ENCODE measurements at regions not wholly inside any gene's neighbourhood (a gene's known extent, or its start where the extent isn't known, plus 50 kb on each side); places are given as distances from the start of the nearest gene placed in this dataset.
"Not testable (repeated sequence)": the region's sequence is repeated elsewhere in the genome, so short reads cannot be mapped to it uniquely, and the experiment has no call there.

DNA sequence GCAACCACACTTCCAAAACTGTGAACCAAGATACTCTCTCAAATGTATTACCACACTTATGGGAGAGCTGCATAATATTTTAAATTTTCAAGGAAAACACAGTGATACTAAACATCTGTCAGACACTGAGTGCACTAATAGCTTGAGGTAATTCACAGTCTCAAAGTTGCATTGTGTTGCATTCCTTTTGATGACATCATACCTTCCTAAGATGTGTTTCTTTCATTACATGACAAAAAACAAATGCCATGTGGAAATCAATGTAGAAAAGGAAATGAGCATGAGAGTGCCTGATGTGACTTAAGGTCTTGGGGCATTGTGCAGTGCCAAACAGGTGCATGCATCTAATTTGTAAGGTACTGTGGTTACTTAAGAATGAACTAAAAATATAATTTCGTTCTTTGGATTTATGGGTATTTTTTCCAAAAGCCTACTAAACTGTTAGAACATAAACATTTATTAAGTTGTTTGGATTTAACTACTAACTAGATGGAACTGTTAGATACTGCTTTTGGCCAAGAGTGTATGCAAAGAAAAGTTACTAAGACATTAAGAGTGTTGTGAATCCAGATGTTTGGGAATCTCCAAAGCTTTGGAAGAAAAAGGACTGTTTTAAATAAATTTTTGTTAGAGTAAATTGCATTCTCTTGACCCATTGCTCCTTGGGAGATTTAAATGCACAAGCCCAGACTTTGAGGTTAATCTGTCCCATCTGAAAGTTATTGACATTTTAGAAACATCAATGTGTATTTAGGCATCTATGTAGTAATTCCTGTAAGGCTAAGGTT lies 496.2 kb upstream of the SEMA3D start:
- H3K4me3 ChIP-seq (ENCODE audit: low read depth, low read length) = no peak overlapping the region
- H3K27me3 ChIP-seq (ENCODE audit: control insufficient read depth, insufficient read depth, low read length) = no peaks in the 10 kb centered on the region
- Mint-ChIP-seq H3K9me3 (peaks cover 0 to 23% (median 9%) of the 10 kb centered on the region in 7 donors), H3K4me1 (no peaks in the 10 kb centered on the region), H3K4me3 (no peak overlapping the region), H3K27ac (no peak overlapping the region), H3K36me3 (no peaks in the 10 kb centered on the region), H3K27me3 (no peaks in the 10 kb centered on the region)
- no peaks in the 10 kb centered on the region for H3K4me1 ChIP-seq (ENCODE audit: control insufficient read depth, insufficient read depth, low read length, poor library complexity, severe bottlenecking)
- DNase-seq (no peak), ATAC-seq (ENCODE audit: low read depth in 2 of 2) (no peak)
- H3K27ac ChIP-seq (ENCODE audit: insufficient read depth, low read length, poor library complexity, severe bottlenecking) = no peak overlapping the region
- peaks cover 2 to 25% of the 10 kb centered on the region in 2 experiments for H3K9me3 ChIP-seq (ENCODE audit: control insufficient read depth in 2 of 2, low read length in 2 of 2)
- no peaks in the 10 kb centered on the region for H3K36me3 ChIP-seq (ENCODE audit: control insufficient read depth, insufficient read depth, low read length)

DNA sequence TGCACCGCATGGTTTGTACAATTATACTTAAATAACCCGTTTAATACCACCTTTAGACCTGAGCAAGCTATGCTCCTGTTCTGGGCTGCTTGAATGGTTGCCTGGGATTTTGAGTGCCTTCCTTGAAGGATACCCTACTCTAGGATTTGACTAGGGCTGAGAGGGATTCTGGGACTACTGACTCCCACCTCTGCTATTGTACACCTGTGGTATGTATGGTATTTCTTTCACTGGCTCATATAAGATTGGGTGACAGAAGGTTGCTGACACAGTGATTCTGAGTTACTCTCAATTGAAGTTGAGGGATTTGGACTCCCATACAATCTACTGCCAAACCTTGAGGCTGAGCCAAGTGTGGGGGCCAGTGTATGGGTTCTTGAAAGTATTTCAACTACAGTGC lies 494.4 kb upstream of the SEMA3D start:
- Mint-ChIP-seq H3K4me3 (no peak overlapping the region), H3K27me3 (no peaks in the 10 kb centered on the region), H3K4me1 (no peaks in the 10 kb centered on the region), H3K27ac (no peak overlapping the region), H3K9me3 (peaks cover 0 to 19% (median 12%) of the 10 kb centered on the region in 7 donors), H3K36me3 (no peaks in the 10 kb centered on the region)
- Histone ChIP-seq H3K27ac (ENCODE audit: insufficient read depth, low read length, poor library complexity, severe bottlenecking) (no peak overlapping the region), H3K4me3 (ENCODE audit: low read depth, low read length) (no peak overlapping the region), H3K9me3 (ENCODE audit: control insufficient read depth in 2 of 2, low read length in 2 of 2) (peaks cover 2 to 18% of the 10 kb centered on the region in 2 experiments), H3K36me3 (ENCODE audit: control insufficient read depth, insufficient read depth, low read length) (no peaks in the 10 kb centered on the region), H3K27me3 (ENCODE audit: control insufficient read depth, insufficient read depth, low read length) (no peaks in the 10 kb centered on the region), H3K4me1 (ENCODE audit: control insufficient read depth, insufficient read depth, low read length, poor library complexity, severe bottlenecking) (no peaks in the 10 kb centered on the region)
- ATAC-seq (ENCODE audit: low read depth in 2 of 2) (no peak), DNase-seq (no peak)

GRCh38 chr7:85675093-85675492 lies 488.2 kb upstream of the SEMA3D start:
- H3K27ac Mint-ChIP-seq; H3K27ac ChIP-seq (ENCODE audit: insufficient read depth, low read length, poor library complexity, severe bottlenecking); H3K4me1 Mint-ChIP-seq; H3K4me3 ChIP-seq (ENCODE audit: low read depth, low read length); H3K4me1 ChIP-seq (ENCODE audit: control insufficient read depth, insufficient read depth, low read length, poor library complexity, severe bottlenecking); DNase-seq; ATAC-seq (ENCODE audit: low read depth in 2 of 2); H3K36me3 Mint-ChIP-seq; H3K27me3 ChIP-seq (ENCODE audit: control insufficient read depth, insufficient read depth, low read length); H3K27me3 Mint-ChIP-seq; H3K36me3 ChIP-seq (ENCODE audit: control insufficient read depth, insufficient read depth, low read length); H3K4me3 Mint-ChIP-seq; H3K9me3 ChIP-seq (ENCODE audit: control insufficient read depth in 2 of 2, low read length in 2 of 2): not testable (repeated sequence)
- peaks cover 0 to 13% (median 10%) of the 10 kb centered on the region in 7 donors for H3K9me3 Mint-ChIP-seq

- Histone ChIP-seq H3K27ac (ENCODE audit: insufficient read depth, low read length, poor library complexity, severe bottlenecking) (no peak overlapping the region), H3K4me1 (ENCODE audit: control insufficient read depth, insufficient read depth, low read length, poor library complexity, severe bottlenecking) (no peaks in the 10 kb centered on the region), H3K27me3 (ENCODE audit: control insufficient read depth, insufficient read depth, low read length) (no peaks in the 10 kb centered on the region), H3K9me3 (ENCODE audit: control insufficient read depth in 2 of 2, low read length in 2 of 2) (no peaks in the 10 kb centered on the region), H3K4me3 (ENCODE audit: low read depth, low read length) (no peak overlapping the region), H3K36me3 (ENCODE audit: control insufficient read depth, insufficient read depth, low read length) (no peaks in the 10 kb centered on the region)
- Mint-ChIP-seq H3K36me3 (no peaks in the 10 kb centered on the region), H3K4me3 (no peak overlapping the region), H3K9me3 (peaks cover 0 to 11% (median 7%) of the 10 kb centered on the region in 7 donors), H3K27ac (no peak overlapping the region), H3K27me3 (no peaks in the 10 kb centered on the region), H3K4me1 (no peaks in the 10 kb centered on the region)
- no peak for ATAC-seq (ENCODE audit: low read depth in 2 of 2)
- no peak for DNase-seq
Observed at GRCh38 chr7:85673876-85674275, 487.0 kb upstream of the SEMA3D start.

DNA sequence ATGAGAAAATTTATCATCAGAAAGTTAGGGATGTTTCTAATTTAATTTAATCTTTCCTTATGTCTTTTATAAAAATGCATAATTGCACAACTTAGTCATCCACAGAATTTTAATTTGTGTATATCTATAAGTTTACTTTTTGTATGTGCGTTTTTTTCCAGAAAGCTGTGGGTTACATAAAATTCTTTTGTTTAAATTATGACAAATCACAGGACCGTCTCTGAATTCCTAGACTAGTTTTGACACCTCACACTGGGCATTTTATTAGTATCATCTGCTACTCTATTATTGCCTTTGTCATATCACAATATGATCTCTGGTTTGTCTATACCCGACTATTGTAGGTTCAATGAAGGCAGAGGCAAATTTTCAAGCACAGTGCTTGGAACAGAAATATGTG lies 482.4 kb upstream of the SEMA3D start:
- H3K27me3 ChIP-seq (ENCODE audit: control insufficient read depth, insufficient read depth, low read length) = no peaks in the 10 kb centered on the region
- H3K4me3 ChIP-seq (ENCODE audit: low read depth, low read length) = no peak overlapping the region
- H3K27ac ChIP-seq (ENCODE audit: insufficient read depth, low read length, poor library complexity, severe bottlenecking) = no peak overlapping the region
- no peaks in the 10 kb centered on the region for H3K4me1 Mint-ChIP-seq
- H3K27ac Mint-ChIP-seq = no peak overlapping the region
- DNase-seq = no peak
- ATAC-seq (ENCODE audit: low read depth in 2 of 2) = no peak
- no peaks in the 10 kb centered on the region for H3K9me3 ChIP-seq (ENCODE audit: control insufficient read depth in 2 of 2, low read length in 2 of 2)
- no peaks in the 10 kb centered on the region for H3K27me3 Mint-ChIP-seq
- H3K4me3 Mint-ChIP-seq = no peak overlapping the region
- no peaks in the 10 kb centered on the region for H3K36me3 Mint-ChIP-seq
- no peaks in the 10 kb centered on the region for H3K36me3 ChIP-seq (ENCODE audit: control insufficient read depth, insufficient read depth, low read length)
- peaks cover 0 to 7% (median 4%) of the 10 kb centered on the region in 7 donors for H3K9me3 Mint-ChIP-seq
- H3K4me1 ChIP-seq (ENCODE audit: control insufficient read depth, insufficient read depth, low read length, poor library complexity, severe bottlenecking) = no peaks in the 10 kb centered on the region

- Mint-ChIP-seq H3K9me3 (peaks cover 0 to 7% (median 2%) of the 10 kb centered on the region in 7 donors), H3K4me1 (no peaks in the 10 kb centered on the region), H3K36me3 (no peaks in the 10 kb centered on the region), H3K4me3 (no peak overlapping the region), H3K27me3 (no peaks in the 10 kb centered on the region), H3K27ac (no peak overlapping the region)
- no peak for DNase-seq
- no peak for ATAC-seq (ENCODE audit: low read depth in 2 of 2)
- Histone ChIP-seq H3K9me3 (ENCODE audit: control insufficient read depth in 2 of 2, low read length in 2 of 2) (no peaks in the 10 kb centered on the region), H3K27me3 (ENCODE audit: control insufficient read depth, insufficient read depth, low read length) (no peaks in the 10 kb centered on the region), H3K36me3 (ENCODE audit: control insufficient read depth, insufficient read depth, low read length) (no peaks in the 10 kb centered on the region), H3K4me1 (ENCODE audit: control insufficient read depth, insufficient read depth, low read length, poor library complexity, severe bottlenecking) (no peaks in the 10 kb centered on the region), H3K4me3 (ENCODE audit: low read depth, low read length) (no peak overlapping the region), H3K27ac (ENCODE audit: insufficient read depth, low read length, poor library complexity, severe bottlenecking) (no peak overlapping the region)
Observed at GRCh38 chr7:85664341-85664740, 477.5 kb upstream of the SEMA3D start.

DNA sequence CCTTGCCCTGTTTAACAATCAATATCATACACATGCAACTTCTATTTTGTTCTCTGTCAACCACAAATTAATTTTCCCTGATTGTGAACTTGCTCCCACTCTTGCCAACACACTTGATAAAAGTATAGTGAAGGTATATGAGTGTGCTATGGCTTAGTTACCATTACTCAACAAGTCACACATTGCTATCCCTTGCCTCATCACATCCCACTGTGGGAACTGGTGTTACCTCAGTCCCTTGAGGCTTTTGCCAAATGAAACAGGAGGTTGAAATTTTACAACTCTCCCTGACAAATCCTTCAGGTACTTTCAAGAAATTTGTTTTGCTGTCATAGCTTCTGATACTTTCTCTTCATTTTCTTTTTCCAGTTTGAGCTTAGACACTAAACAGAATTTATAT lies 472.5 kb upstream of the SEMA3D start:
- no peak overlapping the region for H3K27ac Mint-ChIP-seq
- no peak for DNase-seq

GRCh38 chr7:85655252-85655651 lies 468.4 kb upstream of the SEMA3D start:
- Histone ChIP-seq H3K4me1 (ENCODE audit: control insufficient read depth, insufficient read depth, low read length, poor library complexity, severe bottlenecking) (no peaks in the 10 kb centered on the region), H3K27me3 (ENCODE audit: control insufficient read depth, insufficient read depth, low read length) (no peaks in the 10 kb centered on the region), H3K27ac (ENCODE audit: insufficient read depth, low read length, poor library complexity, severe bottlenecking) (no peak overlapping the region), H3K36me3 (ENCODE audit: control insufficient read depth, insufficient read depth, low read length) (no peaks in the 10 kb centered on the region), H3K9me3 (ENCODE audit: control insufficient read depth in 2 of 2, low read length in 2 of 2) (peaks cover 0 to 2% of the 10 kb centered on the region in 2 experiments), H3K4me3 (ENCODE audit: low read depth, low read length) (no peak overlapping the region)
- no peak overlapping the region for H3K27ac Mint-ChIP-seq
- peaks cover 0 to 5% (median 1%) of the 10 kb centered on the region in 7 donors for H3K9me3 Mint-ChIP-seq
- H3K36me3 Mint-ChIP-seq = no peaks in the 10 kb centered on the region
- DNase-seq (no peak), ATAC-seq (ENCODE audit: low read depth in 2 of 2) (no peak)
- H3K4me3 Mint-ChIP-seq = no peak overlapping the region
- no peaks in the 10 kb centered on the region for H3K27me3 Mint-ChIP-seq
- H3K4me1 Mint-ChIP-seq = no peaks in the 10 kb centered on the region

More for the DNA sequence above, 472.5 kb upstream of the SEMA3D start:
- no peak overlapping the region for H3K4me3 Mint-ChIP-seq
- ATAC-seq (ENCODE audit: low read depth in 2 of 2) = no peak
- peaks cover 0 to 12% (median 4%) of the 10 kb centered on the region in 7 donors for H3K9me3 Mint-ChIP-seq
- Histone ChIP-seq H3K27ac (ENCODE audit: insufficient read depth, low read length, poor library complexity, severe bottlenecking) (no peak overlapping the region), H3K27me3 (ENCODE audit: control insufficient read depth, insufficient read depth, low read length) (no peaks in the 10 kb centered on the region), H3K4me3 (ENCODE audit: low read depth, low read length) (no peak overlapping the region), H3K9me3 (ENCODE audit: control insufficient read depth in 2 of 2, low read length in 2 of 2) (peaks cover 0 to 2% of the 10 kb centered on the region in 2 experiments), H3K4me1 (ENCODE audit: control insufficient read depth, insufficient read depth, low read length, poor library complexity, severe bottlenecking) (no peaks in the 10 kb centered on the region), H3K36me3 (ENCODE audit: control insufficient read depth, insufficient read depth, low read length) (no peaks in the 10 kb centered on the region)
- no peaks in the 10 kb centered on the region for H3K4me1 Mint-ChIP-seq
- H3K27me3 Mint-ChIP-seq = no peaks in the 10 kb centered on the region
- H3K36me3 Mint-ChIP-seq = no peaks in the 10 kb centered on the region

Measured in CD4-positive, CD25-positive, alpha-beta regulatory T cell (primary cell).